ENCODE measurements at regions not wholly inside any gene's neighbourhood (a gene's known extent, or its start where the extent isn't known, plus 50 kb on each side); places are given as distances from the start of the nearest gene placed in this dataset.

- no peaks in the 10 kb centered on the region for H3K9me2 ChIP-seq (replicated peaks; ENCODE audit: insufficient read depth)
- no peak overlapping the region for H3K27ac ChIP-seq
- H3K36me3 ChIP-seq (replicated peaks; ENCODE audit: insufficient read depth, low read depth) = no peaks in the 10 kb centered on the region
- no peaks in the 10 kb centered on the region for H3K9me3 ChIP-seq (ENCODE audit: low read depth)
- H3K79me2 ChIP-seq = no peaks in the 10 kb centered on the region
- no peak for DNase-seq (ENCODE audit: low spot score)
- WGBS (ENCODE audit: low lambda C conversion rate, missing lambda C conversion rate) = 86% methylated on average over 1 of the region's 1 CpG
- H3K27me3 ChIP-seq = no peaks in the 10 kb centered on the region
- TF ChIP-seq EZH2phosphoT487 (IDR thresholded peaks at IDR 0.05; ENCODE audit: low read depth, severe bottlenecking, unreplicated experiment) (no peak), EZH2 (IDR thresholded peaks at IDR 0.05; ENCODE audit: borderline replicate concordance) (no peak), CTCF (IDR thresholded peaks at IDR 0.05; ENCODE audit: poor library complexity) (no peak)
- no peaks in the 10 kb centered on the region for H4K20me1 ChIP-seq (ENCODE audit: insufficient read depth, poor library complexity, severe bottlenecking)
- H2AFZ ChIP-seq = no peak overlapping the region
- no peaks in the 10 kb centered on the region for H3K4me1 ChIP-seq (ENCODE audit: insufficient read depth)
- no peak overlapping the region for H3K4me3 ChIP-seq
- no peak overlapping the region for H3K4me2 ChIP-seq
Measured at GRCh38 chr1:104018922-104019674, 269.4 kb downstream of the AMY1C start.

GRCh38 chr1:104019675-104020049 is 270.0 kb downstream of the AMY1C start:
- no peak overlapping the region for H3K27ac ChIP-seq
- H3K27me3 ChIP-seq = no peaks in the 10 kb centered on the region
- no peaks in the 10 kb centered on the region for H3K36me3 ChIP-seq (replicated peaks; ENCODE audit: insufficient read depth, low read depth)
- TF ChIP-seq EZH2 (IDR thresholded peaks at IDR 0.05; ENCODE audit: borderline replicate concordance) (no peak), CTCF (IDR thresholded peaks at IDR 0.05; ENCODE audit: poor library complexity) (no peak), EZH2phosphoT487 (IDR thresholded peaks at IDR 0.05; ENCODE audit: low read depth, severe bottlenecking, unreplicated experiment) (no peak)
- no peak overlapping the region for H3K4me2 ChIP-seq
- H3K9me3 ChIP-seq (ENCODE audit: low read depth) = no peaks in the 10 kb centered on the region
- H4K20me1 ChIP-seq (ENCODE audit: insufficient read depth, poor library complexity, severe bottlenecking) = no peaks in the 10 kb centered on the region
- WGBS (ENCODE audit: low lambda C conversion rate, missing lambda C conversion rate) = 84% methylated on average over 1 of the region's 1 CpG
- H3K4me3 ChIP-seq = no peak overlapping the region
- H3K9me2 ChIP-seq (replicated peaks; ENCODE audit: insufficient read depth) = no peaks in the 10 kb centered on the region
- H3K79me2 ChIP-seq = no peaks in the 10 kb centered on the region
- no peak for DNase-seq (ENCODE audit: low spot score)
- H3K4me1 ChIP-seq (ENCODE audit: insufficient read depth) = no peaks in the 10 kb centered on the region
- no peak overlapping the region for H2AFZ ChIP-seq

- no peaks in the 10 kb centered on the region for H3K9me3 ChIP-seq (ENCODE audit: low read depth)
- H3K27ac ChIP-seq = no peak overlapping the region
- H3K4me2 ChIP-seq = no peak overlapping the region
- no peak overlapping the region for H2AFZ ChIP-seq
- WGBS (ENCODE audit: low lambda C conversion rate, missing lambda C conversion rate) = 63% methylated on average over 3 of the region's 3 CpGs
- DNase-seq (ENCODE audit: low spot score) = no peak
- no peaks in the 10 kb centered on the region for H3K9me2 ChIP-seq (replicated peaks; ENCODE audit: insufficient read depth)
- H3K79me2 ChIP-seq = no peaks in the 10 kb centered on the region
- H3K4me1 ChIP-seq (ENCODE audit: insufficient read depth) = no peaks in the 10 kb centered on the region
- no peaks in the 10 kb centered on the region for H4K20me1 ChIP-seq (ENCODE audit: insufficient read depth, poor library complexity, severe bottlenecking)
- H3K4me3 ChIP-seq = no peak overlapping the region
- H3K36me3 ChIP-seq (replicated peaks; ENCODE audit: insufficient read depth, low read depth) = no peaks in the 10 kb centered on the region
- no peaks in the 10 kb centered on the region for H3K27me3 ChIP-seq
- TF ChIP-seq EZH2 (IDR thresholded peaks at IDR 0.05; ENCODE audit: borderline replicate concordance) (no peak), EZH2phosphoT487 (IDR thresholded peaks at IDR 0.05; ENCODE audit: low read depth, severe bottlenecking, unreplicated experiment) (no peak), CTCF (IDR thresholded peaks at IDR 0.05; ENCODE audit: poor library complexity) (no peak)
Measured at GRCh38 chr1:104028416-104029035, 278.8 kb downstream of the AMY1C start.
